ENCODE measurements at regions not wholly inside any gene's neighbourhood (a gene's known extent, or its start where the extent isn't known, plus 50 kb on each side); places are given as distances from the start of the nearest gene placed in this dataset.

- H3K27ac ChIP-seq (ENCODE audit: low read length) = no peak overlapping the region
- H3K36me3 ChIP-seq (ENCODE audit: insufficient read depth, low read length) = no peaks in the 10 kb centered on the region; the same call in 1 of the 2 replicates
- H3K9ac ChIP-seq (ENCODE audit: low read length) = no peak overlapping the region
- no peaks in the 10 kb centered on the region for H3K79me2 ChIP-seq (ENCODE audit: low read length)
- no peak overlapping the region for H3K4me3 ChIP-seq (ENCODE audit: low read length)
- H3K4me1 ChIP-seq (ENCODE audit: low read length) = no peaks in the 10 kb centered on the region
- H3K9me2 ChIP-seq (replicated peaks; ENCODE audit: insufficient read depth, low read length) = no peaks in the 10 kb centered on the region
- no peaks in the 10 kb centered on the region for H3K27me3 ChIP-seq (ENCODE audit: low read length)
- no peaks in the 10 kb centered on the region for H4K20me1 ChIP-seq (ENCODE audit: insufficient read depth, low read depth, low read length)
- no peak overlapping the region for H3K4me2 ChIP-seq (ENCODE audit: low read depth, low read length, poor library complexity, severe bottlenecking)
- no peak overlapping the region for H2AFZ ChIP-seq (ENCODE audit: low read length)
- no peak for DNase-seq
- H3K9me3 ChIP-seq (ENCODE audit: low read length) = no peaks in the 10 kb centered on the region; the same call in 1 of the 2 replicates
Measured at GRCh38 chr20:54339093-54339492, 131.2 kb downstream of the PFDN4 start.

GRCh38 chr20:54340206-54340605, 132.3 kb downstream of the PFDN4 start:
- H3K27me3 ChIP-seq (ENCODE audit: low read length) = no peaks in the 10 kb centered on the region
- H3K79me2 ChIP-seq (ENCODE audit: low read length) = no peaks in the 10 kb centered on the region
- H4K20me1 ChIP-seq (ENCODE audit: insufficient read depth, low read depth, low read length) = no peaks in the 10 kb centered on the region
- no peaks in the 10 kb centered on the region for H3K4me1 ChIP-seq (ENCODE audit: low read length)
- no peak overlapping the region for H3K27ac ChIP-seq (ENCODE audit: low read length)
- no peak for DNase-seq
- no peak overlapping the region for H3K9ac ChIP-seq (ENCODE audit: low read length)
- no peak overlapping the region for H2AFZ ChIP-seq (ENCODE audit: low read length)
- no peaks in the 10 kb centered on the region; the same call in 1 of the 2 replicates for H3K9me3 ChIP-seq (ENCODE audit: low read length)
- H3K9me2 ChIP-seq (replicated peaks; ENCODE audit: insufficient read depth, low read length) = no peaks in the 10 kb centered on the region
- H3K36me3 ChIP-seq (ENCODE audit: insufficient read depth, low read length) = no peaks in the 10 kb centered on the region; the same call in 1 of the 2 replicates
- no peak overlapping the region for H3K4me3 ChIP-seq (ENCODE audit: low read length)
- no peak overlapping the region for H3K4me2 ChIP-seq (ENCODE audit: low read depth, low read length, poor library complexity, severe bottlenecking)

- Histone ChIP-seq H3K4me1 (ENCODE audit: low read length) (no peaks in the 10 kb centered on the region), H3K9ac (ENCODE audit: low read length) (no peak overlapping the region), H3K4me2 (ENCODE audit: low read depth, low read length, poor library complexity, severe bottlenecking) (no peak overlapping the region), H3K9me2 (replicated peaks; ENCODE audit: insufficient read depth, low read length) (no peaks in the 10 kb centered on the region), H3K79me2 (ENCODE audit: low read length) (no peaks in the 10 kb centered on the region), H4K20me1 (ENCODE audit: insufficient read depth, low read depth, low read length) (no peaks in the 10 kb centered on the region), H3K9me3 (ENCODE audit: low read length) (no peaks in the 10 kb centered on the region; the same call in 1 of the 2 replicates), H3K27me3 (ENCODE audit: low read length) (no peaks in the 10 kb centered on the region), H2AFZ (ENCODE audit: low read length) (no peak overlapping the region), H3K27ac (ENCODE audit: low read length) (no peak overlapping the region), H3K36me3 (ENCODE audit: insufficient read depth, low read length) (no peaks in the 10 kb centered on the region; the same call in 1 of the 2 replicates), H3K4me3 (ENCODE audit: low read length) (no peak overlapping the region)
- DNase-seq = no peak
Measured at GRCh38 chr20:54340667-54341081, 132.8 kb downstream of the PFDN4 start.

GRCh38 chr20:54342258-54342920, 133.0 kb upstream of the DOK5 start:
- Histone ChIP-seq H3K27ac (ENCODE audit: low read length) (no peak overlapping the region), H3K9me3 (ENCODE audit: low read length) (no peaks in the 10 kb centered on the region; the same call in 1 of the 2 replicates), H3K27me3 (ENCODE audit: low read length) (no peaks in the 10 kb centered on the region), H4K20me1 (ENCODE audit: insufficient read depth, low read depth, low read length) (no peaks in the 10 kb centered on the region), H3K9ac (ENCODE audit: low read length) (no peak overlapping the region), H3K4me1 (ENCODE audit: low read length) (peaks cover 4% of the 10 kb centered on the region; the same call in 1 of the 2 replicates), H3K9me2 (replicated peaks; ENCODE audit: insufficient read depth, low read length) (no peaks in the 10 kb centered on the region), H3K79me2 (ENCODE audit: low read length) (no peaks in the 10 kb centered on the region), H3K4me2 (ENCODE audit: low read depth, low read length, poor library complexity, severe bottlenecking) (no peak overlapping the region), H3K4me3 (ENCODE audit: low read length) (no peak overlapping the region), H2AFZ (ENCODE audit: low read length) (no peak overlapping the region), H3K36me3 (ENCODE audit: insufficient read depth, low read length) (no peaks in the 10 kb centered on the region; the same call in 1 of the 2 replicates)
- no peak for DNase-seq

- H3K79me2 ChIP-seq (ENCODE audit: low read length) = no peaks in the 10 kb centered on the region
- peaks cover 4% of the 10 kb centered on the region; the same call in 1 of the 2 replicates for H3K4me1 ChIP-seq (ENCODE audit: low read length)
- H2AFZ ChIP-seq (ENCODE audit: low read length) = no peak overlapping the region
- H3K9me2 ChIP-seq (replicated peaks; ENCODE audit: insufficient read depth, low read length) = no peaks in the 10 kb centered on the region
- DNase-seq = no peak
- no peaks in the 10 kb centered on the region; the same call in 1 of the 2 replicates for H3K9me3 ChIP-seq (ENCODE audit: low read length)
- H3K4me3 ChIP-seq (ENCODE audit: low read length) = no peak overlapping the region
- H3K27me3 ChIP-seq (ENCODE audit: low read length) = no peaks in the 10 kb centered on the region
- no peaks in the 10 kb centered on the region for H4K20me1 ChIP-seq (ENCODE audit: insufficient read depth, low read depth, low read length)
- no peaks in the 10 kb centered on the region; the same call in 1 of the 2 replicates for H3K36me3 ChIP-seq (ENCODE audit: insufficient read depth, low read length)
- no peak overlapping the region for H3K27ac ChIP-seq (ENCODE audit: low read length)
- H3K9ac ChIP-seq (ENCODE audit: low read length) = no peak overlapping the region
- no peak overlapping the region for H3K4me2 ChIP-seq (ENCODE audit: low read depth, low read length, poor library complexity, severe bottlenecking)
Measured at GRCh38 chr20:54343099-54343498, 132.3 kb upstream of the DOK5 start.

- Histone ChIP-seq H3K9me2 (replicated peaks; ENCODE audit: insufficient read depth, low read length) (no peaks in the 10 kb centered on the region), H3K27ac (ENCODE audit: low read length) (no peak overlapping the region), H3K9ac (ENCODE audit: low read length) (no peak overlapping the region), H3K36me3 (ENCODE audit: insufficient read depth, low read length) (no peaks in the 10 kb centered on the region; the same call in 1 of the 2 replicates), H2AFZ (ENCODE audit: low read length) (no peak overlapping the region), H4K20me1 (ENCODE audit: insufficient read depth, low read depth, low read length) (no peaks in the 10 kb centered on the region), H3K4me2 (ENCODE audit: low read depth, low read length, poor library complexity, severe bottlenecking) (no peak overlapping the region), H3K4me3 (ENCODE audit: low read length) (no peak overlapping the region), H3K79me2 (ENCODE audit: low read length) (no peaks in the 10 kb centered on the region), H3K9me3 (ENCODE audit: low read length) (no peaks in the 10 kb centered on the region; the same call in none of the 2 replicates), H3K4me1 (ENCODE audit: low read length) (peaks cover 4% of the 10 kb centered on the region; the same call in 1 of the 2 replicates), H3K27me3 (ENCODE audit: low read length) (no peaks in the 10 kb centered on the region)
- DNase-seq = no peak
Measured at GRCh38 chr20:54343634-54344033, 131.8 kb upstream of the DOK5 start.

GRCh38 chr20:54344832-54345231, 130.6 kb upstream of the DOK5 start:
- H3K4me1 ChIP-seq (ENCODE audit: low read length) = peaks cover 4% of the 10 kb centered on the region; the same call in 1 of the 2 replicates
- no peaks in the 10 kb centered on the region for H4K20me1 ChIP-seq (ENCODE audit: insufficient read depth, low read depth, low read length)
- no peak overlapping the region for H2AFZ ChIP-seq (ENCODE audit: low read length)
- no peak for DNase-seq
- no peaks in the 10 kb centered on the region for H3K9me2 ChIP-seq (replicated peaks; ENCODE audit: insufficient read depth, low read length)
- no peak overlapping the region for H3K4me3 ChIP-seq (ENCODE audit: low read length)
- H3K9ac ChIP-seq (ENCODE audit: low read length) = no peak overlapping the region
- no peaks in the 10 kb centered on the region for H3K79me2 ChIP-seq (ENCODE audit: low read length)
- no peak overlapping the region for H3K4me2 ChIP-seq (ENCODE audit: low read depth, low read length, poor library complexity, severe bottlenecking)
- no peaks in the 10 kb centered on the region; the same call in none of the 2 replicates for H3K9me3 ChIP-seq (ENCODE audit: low read length)
- H3K27me3 ChIP-seq (ENCODE audit: low read length) = no peaks in the 10 kb centered on the region
- H3K36me3 ChIP-seq (ENCODE audit: insufficient read depth, low read length) = no peaks in the 10 kb centered on the region; the same call in 1 of the 2 replicates
- no peak overlapping the region for H3K27ac ChIP-seq (ENCODE audit: low read length)

- Histone ChIP-seq H3K4me1 (ENCODE audit: low read length) (peaks cover 4% of the 10 kb centered on the region; the same call in 1 of the 2 replicates), H3K4me3 (ENCODE audit: low read length) (no peak overlapping the region), H3K36me3 (ENCODE audit: insufficient read depth, low read length) (no peaks in the 10 kb centered on the region; the same call in 1 of the 2 replicates), H4K20me1 (ENCODE audit: insufficient read depth, low read depth, low read length) (no peaks in the 10 kb centered on the region), H3K27ac (ENCODE audit: low read length) (no peak overlapping the region), H3K9ac (ENCODE audit: low read length) (no peak overlapping the region), H2AFZ (ENCODE audit: low read length) (no peak overlapping the region), H3K9me2 (replicated peaks; ENCODE audit: insufficient read depth, low read length) (no peaks in the 10 kb centered on the region), H3K4me2 (ENCODE audit: low read depth, low read length, poor library complexity, severe bottlenecking) (no peak overlapping the region), H3K79me2 (ENCODE audit: low read length) (no peaks in the 10 kb centered on the region), H3K27me3 (ENCODE audit: low read length) (no peaks in the 10 kb centered on the region), H3K9me3 (ENCODE audit: low read length) (peaks cover 4% of the 10 kb centered on the region)
- DNase-seq = no peak
Measured at GRCh38 chr20:54345301-54345724, 130.1 kb upstream of the DOK5 start.

Data from Karpas-422 (cell line).